Esophagus squamous epithelium (tissue), 5 donors: ENCODE measurements at regions not wholly inside any gene's neighbourhood (a gene's known extent, or its start where the extent isn't known, plus 50 kb on each side); places are given as distances from the start of the nearest gene placed in this dataset.

Experiments
- DNase-seq: peaks from one replicate; lab custom pipeline; 2025; lab: John Stamatoyannopoulos, UW
- H3K27ac ChIP-seq, 4 donors: fragments of 200-600 bp; sonication (generic); one replicate each; pipeline ENCODE4 v1.5.1; 2016 to 2019; ENCODE audit warnings: mild to moderate bottlenecking in 1 of 4
- H3K27me3 ChIP-seq, 4 donors: fragments of 200-600 bp; sonication (generic); 1 replicate in 3 of 4; 2 replicates in 1 of 4; pipeline versions ENCODE4 v1.5.1 to v1.6.0; 2017 to 2021; ENCODE audit warnings: antibody characterized with exemption in 1 of 4
- H3K36me3 ChIP-seq, 3 donors: fragments of 200-600 bp; sonication (generic); one replicate each; pipeline ENCODE4 v1.5.1; 2016 to 2019
- H3K4me1 ChIP-seq, 3 donors: fragments of 200-600 bp; sonication (generic); one replicate each; pipeline ENCODE4 v1.5.1; 2017 to 2019
- H3K4me3 ChIP-seq, 4 donors: fragments of 200-600 bp; sonication (generic); 1 replicate in 3 of 4; 2 replicates in 1 of 4; pipeline ENCODE4 v1.5.1; 2016 to 2019; ENCODE audit warnings: mild to moderate bottlenecking in 2 of 4, moderate library complexity in 1 of 4
- H3K9me3 ChIP-seq, 3 donors: fragments of 200-600 bp; sonication (generic); one replicate each; pipeline ENCODE4 v1.5.1; 2016 to 2019
- CTCF ChIP-seq, 6 experiments: fragments of 450-650 bp in 4 of 6; fragments of 200-600 bp in 2 of 6; sonication (generic) in 2 of 6; IDR thresholded peaks; one replicate each; pipeline ENCODE4 v1.5.1; 2016 to 2019; ENCODE audit warnings: antibody characterized with exemption in 6 of 6, mild to moderate bottlenecking in 4 of 6, moderate library complexity in 4 of 6
- POLR2A ChIP-seq, 4 donors: fragments of 450-650 bp; IDR thresholded peaks; one replicate each; pipeline ENCODE4 v1.6.1; 2017; ENCODE audit warnings: antibody characterized with exemption in 4 of 4, mild to moderate bottlenecking in 4 of 4, moderate library complexity in 3 of 4
- WGBS, 2 donors: methylation state at CpG; one replicate each; pipeline ENCODE4 v1.1.5; 2018; 5-methylcytosine and 5-hydroxymethylcytosine counted together
- intact Hi-C: fragments of 100-400 bp; cut with DNase I; formaldehyde crosslinking; loops from one replicate; pipeline ENCODE4 v1.15.0; 2022
- donor health status: DM: yes; HTN: yes; CAD: no.

DNA sequence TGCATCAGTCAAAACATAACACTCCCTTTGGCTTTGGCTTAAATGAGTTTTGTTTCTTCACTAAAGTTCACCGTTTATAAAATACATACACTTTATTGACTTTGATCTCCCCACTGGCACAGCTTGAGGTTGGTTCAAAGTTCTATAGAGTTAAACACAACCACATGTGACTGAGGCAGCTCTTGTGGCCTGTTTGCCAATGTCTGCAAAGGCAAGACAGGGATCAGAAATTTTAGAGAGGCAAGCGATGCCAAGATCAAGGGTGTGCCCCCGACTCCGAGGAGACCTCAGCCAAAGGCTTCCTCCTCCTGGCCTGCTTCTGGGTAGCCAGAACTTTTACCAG lies 129.8 kb upstream of the JCAD start:
- H3K4me1 ChIP-seq = peaks cover 0 to 32% (median 13%) of the 10 kb centered on the region in 3 donors
- intact Hi-C loops = no loop called here
- H3K27me3 ChIP-seq = no peaks in the 10 kb centered on the region
- 45 to 64% methylated on average over 3 to 4 of the region's 4 CpGs for WGBS, 2 donors
- no peak overlapping the region for H3K4me3 ChIP-seq
- peak overlapping the region in 2 of 4 donors; percentile 62 to 77 for H3K27ac ChIP-seq
- DNase-seq = no peak
- H3K36me3 ChIP-seq = no peaks in the 10 kb centered on the region
- peaks cover 0 to 2% (median 0%) of the 10 kb centered on the region in 3 donors for H3K9me3 ChIP-seq
- TF ChIP-seq CTCF (IDR thresholded peaks at IDR 0.05) (no peak), POLR2A (IDR thresholded peaks at IDR 0.05) (no peak)

GRCh38 chr10:30188556-30189237 lies 129.3 kb upstream of the JCAD start:
- no peaks in the 10 kb centered on the region for H3K27me3 ChIP-seq
- no peak for TF ChIP-seq CTCF (IDR thresholded peaks at IDR 0.05)
- no peak for TF ChIP-seq POLR2A (IDR thresholded peaks at IDR 0.05)
- peak overlapping the region in 1 of 4 donors; percentile 25 for H3K4me3 ChIP-seq
- no peak for DNase-seq
- no peaks in the 10 kb centered on the region for H3K36me3 ChIP-seq
- H3K9me3 ChIP-seq = no peaks in the 10 kb centered on the region
- H3K4me1 ChIP-seq = peaks cover 0 to 32% (median 13%) of the 10 kb centered on the region in 3 donors
- 67 to 72% methylated on average over 7 to 12 of the region's 14 CpGs for WGBS, 2 donors
- peak overlapping the region in 3 of 4 donors; percentile 30 to 77 (median 62) for H3K27ac ChIP-seq
- intact Hi-C loops = no loop called here

DNA sequence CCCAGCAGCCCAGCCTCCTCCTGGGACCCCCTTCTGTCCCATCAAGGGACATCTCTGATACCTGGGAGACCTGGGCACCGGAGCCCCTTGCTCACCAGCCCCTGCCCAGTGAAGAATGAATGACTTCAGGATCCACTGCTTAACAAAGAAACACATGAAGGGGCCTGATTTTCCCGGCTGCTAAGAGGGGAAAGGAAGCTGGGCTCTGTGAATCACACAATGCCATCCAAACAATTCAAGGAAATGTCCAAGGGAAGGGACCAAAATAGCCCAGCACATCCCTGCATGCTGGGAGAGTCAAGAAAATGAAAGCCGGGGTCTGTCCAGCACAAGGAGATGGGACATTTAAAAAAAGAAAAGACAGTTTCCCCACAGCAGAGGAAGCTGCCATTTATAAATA lies 128.7 kb upstream of the JCAD start:
- Histone ChIP-seq H3K4me1 (peaks cover 0 to 34% (median 14%) of the 10 kb centered on the region in 3 donors), H3K27me3 (no peaks in the 10 kb centered on the region), H3K4me3 (peak overlapping the region in 1 of 4 donors; percentile 25), H3K36me3 (no peaks in the 10 kb centered on the region), H3K9me3 (no peaks in the 10 kb centered on the region), H3K27ac (peak overlapping the region; percentile 8 to 77 (median 46))
- intact Hi-C loops = no loop called here
- 57 to 59% methylated on average over 1 to 3 of the region's 3 CpGs for WGBS, 2 donors
- DNase-seq = no peak
- TF ChIP-seq POLR2A (IDR thresholded peaks at IDR 0.05) (no peak), CTCF (IDR thresholded peaks at IDR 0.05) (no peak)

- DNase-seq = no peak
- H3K4me3 ChIP-seq = peak overlapping the region; percentile 12 to 55 (median 24)
- 76 to 78% methylated on average over 4 to 5 of the region's 5 CpGs for WGBS, 2 donors
- intact Hi-C loops = no loop called here
- peaks cover 0 to 41% (median 20%) of the 10 kb centered on the region in 3 donors for H3K4me1 ChIP-seq
- no peaks in the 10 kb centered on the region for H3K9me3 ChIP-seq
- no peaks in the 10 kb centered on the region for H3K36me3 ChIP-seq
- no peaks in the 10 kb centered on the region for H3K27me3 ChIP-seq
- H3K27ac ChIP-seq = peak overlapping the region; percentile 50 to 77 (median 60)
- TF ChIP-seq CTCF (IDR thresholded peaks at IDR 0.05) (no peak), POLR2A (IDR thresholded peaks at IDR 0.05) (no peak)
Observed at GRCh38 chr10:30187010-30187409, 127.6 kb upstream of the JCAD start.

DNA sequence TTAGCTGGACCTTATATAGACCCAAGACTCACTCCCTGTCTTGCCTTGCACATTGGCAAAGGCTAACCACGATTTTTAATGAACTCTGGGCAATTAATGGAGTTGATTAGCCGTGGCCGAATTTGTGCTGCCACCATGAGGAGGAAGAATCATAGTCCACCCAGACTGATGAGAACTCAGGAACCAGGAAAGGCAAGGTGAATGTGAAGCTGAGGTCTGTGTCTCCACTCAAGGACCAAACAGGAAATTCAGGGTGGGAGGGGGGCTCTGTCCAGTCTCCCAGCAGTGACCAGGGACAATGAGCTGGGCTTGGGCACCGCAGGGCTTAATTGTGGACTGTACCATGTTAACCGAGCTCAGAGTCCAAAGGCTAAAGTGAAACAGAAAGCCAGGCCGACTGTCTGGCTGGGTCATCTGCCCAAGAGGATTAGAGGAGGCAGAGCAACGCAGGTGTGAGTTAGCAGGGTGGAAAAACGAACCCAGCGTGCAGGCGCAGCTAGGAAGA lies 127.0 kb upstream of the JCAD start:
- Histone ChIP-seq H3K4me1 (peaks cover 0 to 41% (median 20%) of the 10 kb centered on the region in 3 donors), H3K36me3 (no peaks in the 10 kb centered on the region), H3K27me3 (no peaks in the 10 kb centered on the region), H3K9me3 (no peaks in the 10 kb centered on the region), H3K27ac (peak overlapping the region; percentile 50 to 77 (median 60)), H3K4me3 (peak overlapping the region; percentile 12 to 55 (median 24))
- WGBS, 2 donors = 41 to 73% methylated on average over 3 to 10 of the region's 10 CpGs
- TF ChIP-seq CTCF (IDR thresholded peaks at IDR 0.05) (peak in 1 of 6 experiments; percentile 4), POLR2A (IDR thresholded peaks at IDR 0.05) (no peak)
- no peak for DNase-seq
- intact Hi-C loops = no loop called here
